MM.1S (cell line): ENCODE measurements at regions not wholly inside any gene's neighbourhood (a gene's known extent, or its start where the extent isn't known, plus 50 kb on each side); places are given as distances from the start of the nearest gene placed in this dataset.

Experiments used
- DNase-seq: peaks from one replicate; pipeline ENCODE4 v3.0.0-alpha.2; 2015
- H2AFZ ChIP-seq: fragments of 300-600 bp; sonication (generic); 2 replicates; pipeline ENCODE4 v1.6.0; 2016; ENCODE audit warnings: antibody characterized with exemption, low read length
- H3F3A ChIP-seq: fragments of 300-600 bp; sonication (generic); 2 replicates; pipeline ENCODE4 v1.6.1; 2016; ENCODE audit warnings: mild to moderate bottlenecking, antibody characterized with exemption, low read length, moderate library complexity, mixed read lengths; ENCODE audit not compliant: insufficient read depth
- H3K27ac ChIP-seq: fragments of 300-600 bp; sonication (generic); 2 replicates; pipeline ENCODE4 v1.5.1; 2016; ENCODE audit warnings: mild to moderate bottlenecking, low read length
- H3K27me3 ChIP-seq: fragments of 300-600 bp; sonication (generic); replicated peaks from 2 replicates; pipeline ENCODE4 v1.6.0; 2016; ENCODE audit warnings: low read length; ENCODE audit not compliant: insufficient read depth
- H3K36me3 ChIP-seq: fragments of 300-600 bp; sonication (generic); replicated peaks from 2 replicates; pipeline ENCODE4 v1.6.1; 2016; ENCODE audit warnings: mild to moderate bottlenecking, low read length, mixed read lengths; ENCODE audit not compliant: insufficient read depth
- H3K4me1 ChIP-seq: fragments of 300-600 bp; sonication (generic); 2 replicates; pipeline ENCODE4 v1.6.1; 2016; ENCODE audit warnings: low read length, mixed read lengths
- H3K4me2 ChIP-seq: fragments of 300-600 bp; sonication (generic); 2 replicates; pipeline ENCODE4 v1.6.0; 2016; ENCODE audit warnings: low read depth, low read length
- H3K4me3 ChIP-seq: fragments of 300-600 bp; sonication (generic); 2 replicates; pipeline ENCODE4 v1.5.1; 2016; ENCODE audit warnings: low read length, mixed read lengths
- H3K79me2 ChIP-seq: fragments of 300-600 bp; sonication (generic); 2 replicates; pipeline ENCODE4 v1.6.1; 2016; ENCODE audit warnings: mixed run types, low read length, mixed read lengths
- H3K9ac ChIP-seq: fragments of 300-600 bp; sonication (generic); 2 replicates; pipeline ENCODE4 v1.6.1; 2016; ENCODE audit warnings: low read length, mixed read lengths
- H3K9me2 ChIP-seq: fragments of 300-600 bp; sonication (generic); replicated peaks from 2 replicates; pipeline ENCODE4 v1.6.1; 2016; ENCODE audit warnings: mild to moderate bottlenecking, low read length, mixed read lengths; ENCODE audit not compliant: insufficient read depth
- H3K9me3 ChIP-seq: fragments of 300-600 bp; sonication (generic); replicated peaks from 2 replicates; pipeline ENCODE4 v1.6.1; 2016; ENCODE audit warnings: mild to moderate bottlenecking, low read length, mixed read lengths; ENCODE audit not compliant: insufficient read depth
- H4K20me1 ChIP-seq: fragments of 300-600 bp; sonication (generic); 2 replicates; pipeline ENCODE4 v1.6.1; 2016; ENCODE audit warnings: mild to moderate bottlenecking, low read length, moderate library complexity, mixed read lengths; ENCODE audit not compliant: insufficient read depth
- CTCF ChIP-seq: fragments of 300-600 bp; sonication (generic); IDR thresholded peaks from 2 replicates; pipeline ENCODE4 v1.5.1; 2016; ENCODE audit warnings: antibody characterized with exemption, low read length, mixed read lengths
- EZH2 ChIP-seq: fragments of 300-600 bp; sonication (generic); optimal IDR thresholded peaks from 2 replicates; pipeline ENCODE3; 2017; ENCODE audit warnings: low read depth, mild to moderate bottlenecking, antibody characterized with exemption, low read length, mixed read lengths
- EZH2phosphoT487 ChIP-seq: fragments of 300-600 bp; sonication (generic); IDR thresholded peaks from 2 replicates; pipeline ENCODE4 v1.6.1; 2018; ENCODE audit warnings: antibody characterized with exemption, low read length

GRCh38 chr1:58857680-58858673 lies 74.1 kb upstream of the JUN start:
- Histone ChIP-seq H3K4me3 (no peak overlapping the region), H3K9ac (no peak overlapping the region), H3K9me3 (no peaks in the 10 kb centered on the region), H2AFZ (peak overlapping the region; percentile 11; the same call in 1 of the 2 replicates), H4K20me1 (no peaks in the 10 kb centered on the region), H3F3A (peaks cover 15% of the 10 kb centered on the region), H3K4me2 (peak overlapping the region; percentile 44), H3K36me3 (no peaks in the 10 kb centered on the region), H3K9me2 (no peaks in the 10 kb centered on the region), H3K27ac (peak overlapping the region; percentile 36; the same call in 1 of the 2 replicates), H3K27me3 (no peaks in the 10 kb centered on the region), H3K4me1 (peaks cover 40% of the 10 kb centered on the region), H3K79me2 (no peaks in the 10 kb centered on the region)
- DNase-seq: peak; percentile 81
- TF ChIP-seq EZH2 (no peak), CTCF (no peak), EZH2phosphoT487 (no peak)

GRCh38 chr1:58859769-58860485 lies 76.1 kb upstream of the JUN start:
- peaks cover 9% of the 10 kb centered on the region for H3F3A ChIP-seq
- H2AFZ ChIP-seq: no peak overlapping the region
- no peaks in the 10 kb centered on the region for H4K20me1 ChIP-seq
- H3K4me2 ChIP-seq: no peak overlapping the region
- no peaks in the 10 kb centered on the region for H3K36me3 ChIP-seq
- H3K79me2 ChIP-seq: no peaks in the 10 kb centered on the region
- TF ChIP-seq CTCF (no peak), EZH2phosphoT487 (no peak), EZH2 (no peak)
- H3K9me3 ChIP-seq: no peaks in the 10 kb centered on the region
- no peaks in the 10 kb centered on the region for H3K9me2 ChIP-seq
- H3K4me1 ChIP-seq: peaks cover 31% of the 10 kb centered on the region
- H3K27ac ChIP-seq: no peak overlapping the region
- H3K9ac ChIP-seq: no peak overlapping the region
- H3K27me3 ChIP-seq: no peaks in the 10 kb centered on the region
- no peak for DNase-seq
- no peak overlapping the region for H3K4me3 ChIP-seq

- Histone ChIP-seq H3K27ac (no peak overlapping the region), H4K20me1 (no peaks in the 10 kb centered on the region), H2AFZ (no peak overlapping the region), H3K79me2 (no peaks in the 10 kb centered on the region), H3K9ac (no peak overlapping the region), H3K9me2 (no peaks in the 10 kb centered on the region), H3K9me3 (no peaks in the 10 kb centered on the region), H3K4me3 (no peak overlapping the region), H3K4me2 (no peak overlapping the region), H3K36me3 (no peaks in the 10 kb centered on the region), H3F3A (peaks cover 6% of the 10 kb centered on the region; the same call in 1 of the 2 replicates), H3K4me1 (peaks cover 22% of the 10 kb centered on the region), H3K27me3 (no peaks in the 10 kb centered on the region)
- TF ChIP-seq EZH2 (no peak), EZH2phosphoT487 (no peak), CTCF (no peak)
- DNase-seq: no peak
Observed at GRCh38 chr1:58861076-58861475, 77.2 kb upstream of the JUN start.
